Stimulated activated CD4-positive, alpha-beta T cell treated with anti-CD3 and anti-CD28 coated beads, Interleukin-4, amount 100 ng/mL, for 4 hours (primary cell): ENCODE measurements at regions not wholly inside any gene's neighbourhood (a gene's known extent, or its start where the extent isn't known, plus 50 kb on each side); places are given as distances from the start of the nearest gene placed in this dataset.

Experiments used
- DNase-seq, 2 experiments: peaks; one replicate each; pipeline ENCODE4 v3.0.0-alpha.2; 2020

DNA sequence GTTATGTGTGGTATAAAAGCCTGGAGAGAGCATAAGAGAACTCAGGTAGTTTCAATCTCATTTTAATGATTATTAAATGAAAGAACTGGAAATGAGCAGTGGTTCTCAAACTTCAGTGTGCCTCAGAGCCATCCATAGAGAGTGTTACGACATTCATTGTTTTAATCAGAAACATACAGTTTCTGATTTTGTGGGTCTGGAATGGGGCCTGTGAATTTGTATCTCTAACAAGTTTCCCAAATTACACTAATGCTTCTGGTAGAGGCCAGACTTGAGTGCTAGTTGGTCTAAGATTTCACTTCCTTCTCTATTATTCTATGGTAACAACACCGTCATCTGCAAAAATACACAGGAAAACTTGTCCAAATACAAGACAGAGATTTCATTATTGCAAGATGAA is 292.0 kb upstream of the NECTIN3 start:
- DNase-seq, result no peak

DNA sequence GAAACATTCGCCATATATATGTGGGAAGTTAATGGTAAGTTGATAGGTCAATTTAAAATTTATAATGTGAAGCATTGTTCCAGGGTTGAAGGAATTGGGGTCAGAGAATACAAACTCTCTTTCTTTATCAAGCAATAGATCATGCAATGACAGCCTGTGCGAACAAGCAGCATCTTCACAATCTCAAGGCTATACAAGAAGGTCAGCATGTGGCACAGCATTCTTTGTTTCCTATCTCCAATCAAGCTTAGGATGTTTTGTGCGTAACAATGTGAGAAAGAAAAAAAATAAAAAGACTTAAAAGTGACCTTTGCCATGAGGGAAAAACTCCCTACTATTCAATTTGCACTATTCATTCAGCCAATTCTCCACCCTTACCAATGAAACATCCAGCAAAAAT is 288.1 kb upstream of the NECTIN3 start:
- DNase-seq, result no peak

DNA sequence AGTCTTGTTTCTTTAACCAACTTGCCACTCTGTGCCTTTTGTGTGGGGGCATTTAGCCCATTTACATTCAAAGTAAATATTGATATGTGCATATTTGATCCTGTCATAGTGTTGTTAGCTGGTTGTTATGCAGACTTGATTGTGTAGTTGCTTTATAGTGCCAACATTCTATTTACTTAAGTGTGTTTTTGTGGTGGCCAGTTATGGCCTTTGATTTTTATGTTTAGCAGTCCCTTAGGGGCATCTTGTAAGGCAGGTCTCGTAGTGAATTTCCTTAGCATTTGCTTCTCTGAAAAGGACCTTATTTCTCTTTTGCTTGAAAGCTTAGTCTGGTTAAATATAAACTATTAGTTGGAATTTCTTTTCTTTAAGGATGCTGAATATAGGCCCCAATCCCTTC is 282.8 kb upstream of the NECTIN3 start:
- DNase-seq, result no peak

DNA sequence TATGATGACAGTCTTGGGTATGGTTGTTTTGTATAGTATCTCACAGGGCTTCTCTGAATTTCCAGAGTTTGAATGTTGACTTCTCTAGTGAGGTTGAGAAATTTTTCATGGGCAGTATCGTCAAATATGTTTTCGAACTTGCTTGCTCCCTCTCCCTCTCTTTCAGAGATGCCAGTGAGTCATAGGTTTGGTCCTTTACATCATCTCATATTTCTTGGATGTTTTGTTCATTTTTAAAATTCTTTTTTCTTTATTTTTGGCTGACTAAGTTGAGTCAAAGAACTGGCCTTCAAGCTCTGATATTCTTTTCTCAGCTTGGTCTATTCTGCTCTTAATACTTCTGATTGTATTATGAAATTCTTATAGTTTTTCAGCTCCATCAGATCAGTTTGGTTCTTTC is 282.3 kb upstream of the NECTIN3 start:
- DNase-seq, result no peak

DNA sequence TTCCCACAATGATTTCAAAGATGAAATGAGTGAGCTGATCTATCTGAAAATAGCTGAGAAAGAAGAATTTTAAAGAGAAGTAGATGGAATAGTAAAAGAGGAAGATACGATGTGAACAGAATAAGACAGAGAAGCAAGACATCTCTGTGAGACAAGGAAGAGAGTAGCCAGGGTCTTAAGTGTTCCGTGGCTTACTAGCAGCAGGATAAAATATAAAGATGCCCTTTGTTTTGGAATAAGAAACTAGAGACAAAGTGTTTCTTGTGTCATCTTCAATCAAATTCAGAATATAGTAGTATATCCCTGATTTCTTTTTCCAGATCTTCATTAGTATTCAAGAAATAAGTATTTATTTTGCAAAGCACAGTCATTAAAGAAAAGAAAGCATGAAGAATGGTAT is 281.0 kb upstream of the NECTIN3 start:
- DNase-seq, result no peak

DNA sequence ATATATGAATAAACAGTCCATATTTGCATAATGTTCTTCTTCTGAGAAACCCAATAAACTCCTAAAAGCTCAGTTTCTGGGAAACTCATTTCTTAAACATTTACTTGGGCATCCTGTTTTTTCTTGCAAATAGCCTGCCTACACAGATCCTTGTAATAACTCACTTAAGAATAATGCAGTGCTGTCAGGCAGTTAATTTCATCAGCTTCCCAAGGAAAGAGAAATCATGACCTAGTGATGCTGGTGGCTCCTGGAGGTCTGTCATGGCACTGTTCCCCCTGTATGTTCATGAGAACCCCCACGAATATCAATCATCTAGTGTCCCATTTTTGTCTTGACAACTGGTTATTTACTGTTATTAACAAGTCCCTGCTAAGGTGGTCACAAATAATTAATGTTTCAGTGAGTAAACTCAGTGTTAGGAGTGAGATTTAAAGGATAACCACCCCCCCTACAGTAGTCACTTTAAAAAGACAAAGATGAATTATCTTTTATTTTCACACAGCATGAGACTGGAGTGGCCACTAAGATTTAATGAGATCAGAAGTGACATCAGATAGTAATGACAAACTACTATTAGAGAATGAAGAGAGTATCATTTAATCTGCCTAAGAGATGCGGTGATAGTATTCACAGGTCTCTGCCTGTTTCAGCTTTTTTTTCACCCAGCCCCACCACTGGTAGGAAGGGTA is 279.5 kb upstream of the NECTIN3 start:
- DNase-seq, result no peak

DNA sequence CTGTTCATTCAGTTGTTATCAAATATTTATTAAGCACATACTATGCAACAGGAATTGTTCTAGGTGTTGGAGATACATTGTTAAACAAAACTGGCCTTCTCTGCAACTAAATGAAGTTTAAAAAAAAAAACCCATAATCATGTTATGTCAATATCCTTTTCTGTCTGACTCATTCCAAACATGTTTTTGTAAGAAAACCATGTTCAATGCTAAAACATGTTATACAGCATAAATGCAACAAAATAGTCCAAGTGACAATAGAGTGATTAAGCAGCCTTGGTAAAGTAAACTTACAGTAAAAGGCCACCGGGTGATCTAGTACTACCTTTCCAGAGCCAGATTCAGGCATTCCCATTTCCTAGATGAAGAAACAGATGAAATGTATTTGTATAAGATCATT is 278.0 kb upstream of the NECTIN3 start:
- no peak for DNase-seq

DNA sequence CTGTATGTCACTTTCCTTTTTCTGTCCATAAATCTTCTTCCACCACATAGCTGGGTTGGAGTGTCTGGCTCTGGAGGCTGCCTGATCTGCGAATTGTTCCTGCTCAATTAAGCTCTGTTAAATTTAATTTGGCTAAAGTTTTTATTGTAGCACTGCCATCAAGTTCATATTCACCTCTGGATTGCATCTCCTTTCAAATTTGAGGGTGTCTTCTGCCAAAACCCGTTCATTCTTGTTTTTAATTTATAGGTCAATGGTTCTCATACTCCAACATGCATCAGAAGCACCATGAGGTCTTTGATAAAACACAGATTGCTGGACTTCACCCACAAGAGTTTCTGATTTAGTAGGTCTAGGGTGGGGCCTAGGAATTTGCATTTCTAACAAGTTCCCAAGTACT is 276.5 kb upstream of the NECTIN3 start:
- DNase-seq, result no peak

DNA sequence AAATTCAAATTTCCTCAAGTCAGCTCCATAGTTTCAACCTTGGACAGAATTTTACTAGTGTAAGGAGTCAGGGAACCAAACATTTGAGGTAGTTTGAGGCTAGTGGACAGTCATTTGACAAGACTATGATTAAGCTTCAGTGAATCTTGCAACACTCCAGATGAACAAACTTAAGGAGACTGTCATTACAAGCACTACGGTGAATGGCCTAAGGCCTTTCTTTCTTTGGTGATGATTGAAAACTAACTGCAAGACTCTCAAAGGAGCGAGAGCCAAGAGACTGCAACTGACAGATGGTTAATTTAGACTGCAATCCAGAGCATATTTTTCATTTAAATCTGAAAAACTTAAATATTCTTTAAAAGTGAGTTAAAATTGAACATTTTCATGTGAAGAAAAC is 272.3 kb upstream of the NECTIN3 start:
- no peak for DNase-seq

DNA sequence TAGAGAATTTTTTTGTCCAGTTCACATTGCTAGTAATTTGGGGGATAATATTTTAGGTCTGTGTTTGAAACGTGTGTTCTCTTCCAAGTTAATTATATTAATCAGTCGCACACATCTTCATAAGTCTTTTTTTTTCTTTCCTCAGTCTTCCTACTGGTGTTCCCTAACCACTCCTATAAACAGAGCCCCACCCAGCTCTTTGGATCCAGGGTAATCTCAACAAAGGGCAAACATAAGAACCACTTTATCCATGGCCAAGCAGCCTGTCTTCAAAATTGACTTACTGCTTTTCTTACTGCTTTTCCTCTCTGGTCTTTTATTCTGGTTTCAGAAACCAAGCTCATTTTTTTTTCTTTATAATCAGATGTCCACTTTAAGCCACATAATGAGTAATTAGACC is 266.8 kb upstream of the NECTIN3 start:
- no peak for DNase-seq

DNA sequence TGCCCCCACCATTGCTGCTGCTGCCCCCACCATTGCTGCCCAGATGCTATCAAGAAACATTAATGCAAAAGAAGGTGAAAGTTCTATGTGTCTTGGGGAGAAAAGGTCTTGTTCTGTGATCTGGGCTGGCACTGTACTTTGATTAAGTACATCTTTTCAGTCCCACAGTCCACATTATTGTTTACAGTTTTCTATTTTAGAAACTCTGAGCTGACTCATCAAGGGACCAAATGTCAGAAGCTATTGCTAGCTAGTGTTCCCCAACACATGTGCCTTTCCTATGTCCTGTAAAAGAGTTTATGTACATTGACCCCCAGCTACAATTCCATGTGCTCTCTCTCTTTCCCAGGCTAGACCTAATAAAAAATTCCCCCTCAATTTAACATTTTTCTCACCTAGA is 264.7 kb upstream of the NECTIN3 start:
- no peak for DNase-seq

DNA sequence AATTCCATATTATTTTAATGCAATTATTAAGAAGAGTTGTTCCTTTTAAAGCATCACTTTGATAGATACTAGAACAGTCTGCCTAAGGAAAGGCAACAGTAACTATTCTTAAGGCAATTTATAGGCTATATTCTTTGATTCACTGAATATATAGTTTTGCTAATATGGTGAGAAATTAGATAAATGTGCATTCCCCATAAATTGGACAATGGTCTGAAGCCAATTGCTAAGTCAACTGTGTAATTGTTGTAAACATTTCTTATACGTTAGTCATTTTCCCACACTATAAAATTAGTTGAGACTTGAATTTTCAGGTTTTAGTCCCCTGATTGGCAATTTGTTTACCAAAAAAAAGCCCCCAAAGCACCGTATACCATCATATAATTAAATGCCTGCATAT is 263.0 kb upstream of the NECTIN3 start:
- no peak for DNase-seq

DNA sequence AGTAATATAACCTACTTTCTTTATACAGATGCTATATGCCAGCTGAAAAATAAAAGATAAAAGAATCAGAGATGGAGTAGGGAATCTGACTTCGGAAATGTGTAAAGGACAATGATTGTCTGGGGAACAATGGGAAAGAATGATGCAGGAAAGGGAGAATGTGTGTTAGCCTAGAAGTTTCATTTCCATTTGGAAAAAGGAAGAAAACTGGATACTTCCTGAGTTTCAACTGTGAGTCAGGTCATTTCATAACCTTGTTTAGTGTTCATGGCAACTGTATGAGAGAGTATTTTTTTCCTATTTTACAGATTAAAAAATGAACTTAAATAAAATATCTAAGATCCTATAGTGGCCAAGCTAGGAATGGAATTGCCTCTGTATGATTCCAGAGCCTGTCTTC is 261.3 kb upstream of the NECTIN3 start:
- DNase-seq, result no peak

DNA sequence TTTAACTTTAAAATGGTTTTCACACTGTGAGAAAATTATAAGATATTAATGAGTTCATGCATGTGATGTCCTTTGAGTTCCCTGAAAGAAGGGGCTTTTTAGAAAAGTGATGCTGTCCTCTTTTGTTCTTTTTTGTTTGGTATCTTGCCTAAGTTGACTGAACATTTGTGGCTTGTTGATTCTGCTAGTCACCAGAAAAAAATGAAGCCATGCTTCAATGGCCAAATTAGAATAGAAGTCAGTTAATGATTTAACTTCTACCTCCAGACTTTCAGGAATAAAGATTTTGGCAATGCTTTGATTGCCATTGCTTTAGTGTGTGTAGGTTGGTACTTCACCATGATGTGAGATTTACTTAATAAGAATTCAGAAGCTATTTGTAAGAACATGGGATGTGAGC is 260.6 kb upstream of the NECTIN3 start:
- DNase-seq, result no peak

DNA sequence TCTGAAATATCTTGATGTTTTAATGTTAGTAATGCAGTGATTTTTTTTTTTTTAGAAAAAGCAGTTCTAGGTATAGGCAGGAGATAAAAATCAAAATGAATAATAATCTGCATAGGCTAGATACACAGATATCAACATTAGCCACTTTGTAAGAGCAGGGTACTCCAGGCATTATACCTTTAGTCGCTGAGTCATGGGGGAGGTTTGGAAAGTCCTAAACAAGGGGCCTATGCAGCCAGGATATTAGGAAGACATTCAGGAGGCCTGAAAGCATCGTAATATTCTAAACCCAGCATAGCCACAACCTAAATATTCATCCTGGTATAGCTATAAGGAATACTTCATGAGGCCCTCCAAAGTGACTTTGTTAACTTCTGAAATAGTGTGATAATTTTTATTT is 258.1 kb upstream of the NECTIN3 start:
- DNase-seq, result no peak

DNA sequence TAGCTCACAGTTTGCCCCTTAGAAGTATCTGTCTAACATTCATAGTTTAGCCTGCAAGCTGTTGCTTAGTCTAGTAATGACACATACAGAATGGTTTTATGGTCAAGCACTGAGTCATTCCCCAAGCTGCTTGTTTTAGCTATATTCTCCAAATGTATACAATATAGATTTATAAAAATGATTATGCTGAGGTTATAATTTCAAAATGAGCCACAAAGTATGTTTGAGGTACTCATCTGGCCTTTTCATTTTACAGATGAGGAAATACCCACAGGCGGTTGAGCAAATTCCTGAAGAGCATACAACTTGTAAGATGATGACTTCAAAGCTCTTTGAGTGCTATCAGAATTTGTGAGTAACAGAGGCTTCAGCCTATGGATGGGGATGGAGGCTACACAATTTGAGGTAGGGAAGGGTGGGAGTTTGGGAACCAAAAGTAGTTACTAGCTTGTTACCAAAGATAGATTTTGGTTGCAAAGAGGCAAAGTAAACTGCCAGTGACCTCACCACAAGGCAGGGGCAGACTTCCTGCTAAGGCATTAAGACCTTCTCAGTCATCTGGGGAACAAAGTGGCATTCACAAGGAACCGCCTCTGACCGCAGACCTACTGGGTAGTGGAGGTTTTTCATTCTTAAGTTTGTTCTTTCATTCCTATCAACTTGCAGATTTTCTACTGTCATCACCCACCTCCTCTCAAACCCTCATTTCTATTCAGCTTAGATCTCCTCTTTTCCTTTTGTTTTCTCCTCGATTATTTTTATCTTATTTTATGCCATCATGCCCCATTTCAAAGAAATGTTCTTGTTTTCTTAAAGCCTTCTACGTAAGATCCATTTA is 257.2 kb upstream of the NECTIN3 start:
- DNase-seq, result no peak

DNA sequence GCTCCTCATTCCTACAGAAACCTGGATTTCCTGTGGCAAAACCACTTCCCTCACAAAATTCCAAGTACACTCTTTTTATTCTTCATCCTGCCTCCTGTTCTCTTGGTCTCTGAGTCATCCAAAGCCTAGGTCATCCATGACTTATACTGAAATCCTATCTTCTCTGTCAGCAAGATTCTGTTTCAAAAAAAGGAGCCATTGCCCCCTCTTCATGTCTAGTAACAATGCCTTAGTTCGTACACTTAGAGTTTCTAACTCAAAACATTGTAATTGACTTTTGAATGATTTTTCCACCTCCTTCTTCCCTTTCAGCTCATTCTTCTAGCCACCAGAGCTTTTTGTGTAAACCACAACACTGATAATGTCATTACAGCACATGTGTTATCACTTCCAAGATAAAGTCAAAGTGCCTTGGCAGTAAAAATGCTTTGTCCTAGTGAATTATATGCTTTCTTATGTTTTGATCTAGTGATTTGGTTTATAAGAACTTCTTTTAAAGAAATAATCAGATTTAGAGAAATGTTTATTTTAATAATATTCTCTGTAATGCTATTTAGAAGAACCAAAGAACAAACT is 256.5 kb upstream of the NECTIN3 start:
- no peak for DNase-seq

DNA sequence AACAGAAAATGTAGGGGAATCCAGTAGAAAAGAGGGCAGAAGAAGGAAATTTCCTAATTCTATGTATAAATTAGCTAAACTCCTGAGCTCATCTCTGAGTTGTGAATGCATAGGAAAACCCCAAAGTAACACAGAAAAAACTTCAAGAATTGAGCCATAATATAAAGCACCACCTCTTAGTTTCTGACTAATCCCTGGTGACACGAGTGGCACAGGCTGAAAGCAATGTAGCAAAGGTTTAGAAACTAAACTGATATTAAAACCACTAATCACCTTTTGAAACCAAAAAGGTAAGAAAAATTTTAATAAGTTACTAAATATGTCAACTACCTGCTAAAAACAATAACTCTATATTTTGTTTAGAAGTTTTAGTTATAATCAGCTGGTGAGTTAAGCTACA is 255.6 kb upstream of the NECTIN3 start:
- no peak for DNase-seq

DNA sequence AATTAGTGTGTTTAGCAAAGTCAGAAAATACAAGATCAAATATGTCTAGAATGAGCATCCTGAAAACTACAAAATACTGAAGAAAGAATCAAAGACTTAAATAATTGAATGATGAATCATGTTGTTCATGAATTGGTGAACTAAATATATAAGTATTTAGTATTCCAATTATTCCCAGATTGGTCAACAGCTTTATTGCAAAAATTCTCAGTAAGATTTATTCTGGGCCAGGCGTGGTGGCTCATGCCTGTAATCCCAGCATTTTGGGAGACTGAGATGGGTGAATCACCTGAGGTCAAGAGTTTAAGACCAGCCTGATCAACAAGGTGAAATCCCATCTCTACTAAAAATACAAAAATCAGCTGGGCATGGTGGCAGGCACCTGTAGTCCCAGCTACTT is 250.0 kb upstream of the NECTIN3 start:
- DNase-seq, result no peak

DNA sequence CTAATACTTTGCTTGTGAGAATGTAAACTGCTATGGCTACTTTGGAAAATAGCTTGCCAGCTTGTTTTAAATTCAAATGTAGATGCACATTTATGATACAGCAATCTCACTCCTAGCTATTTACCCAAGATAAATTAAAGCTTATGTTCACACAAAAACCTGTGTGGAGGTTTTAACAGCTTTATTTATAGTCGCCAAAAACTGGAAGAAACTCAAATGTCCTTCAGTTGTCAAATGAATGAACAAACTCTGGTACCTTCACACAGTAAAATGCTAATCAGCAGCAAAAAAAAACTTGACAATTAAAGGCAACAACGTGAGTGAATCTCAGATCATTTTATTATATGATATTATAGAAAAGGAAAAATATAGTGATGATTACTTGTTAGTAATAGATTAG is 248.6 kb upstream of the NECTIN3 start:
- DNase-seq, result no peak

DNA sequence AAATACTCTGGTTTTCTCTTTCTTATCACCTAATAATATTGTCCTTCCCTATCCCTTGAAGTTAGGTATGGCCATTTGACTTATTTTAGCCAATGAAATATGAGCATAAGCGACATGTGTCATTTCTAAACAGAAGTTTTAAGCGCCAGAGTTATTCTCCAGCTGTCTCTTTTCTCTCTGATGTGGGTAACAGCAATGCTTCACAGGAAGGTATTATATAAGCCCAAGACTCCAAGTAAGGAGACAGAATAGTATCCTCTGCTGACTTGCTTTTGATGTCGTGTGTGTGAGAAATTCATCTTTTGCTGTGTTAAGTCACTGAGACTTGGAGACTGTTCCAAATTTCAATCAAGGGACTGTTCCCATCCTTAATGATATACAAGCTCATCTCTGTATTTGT is 224.6 kb upstream of the NECTIN3 start:
- no peak for DNase-seq

DNA sequence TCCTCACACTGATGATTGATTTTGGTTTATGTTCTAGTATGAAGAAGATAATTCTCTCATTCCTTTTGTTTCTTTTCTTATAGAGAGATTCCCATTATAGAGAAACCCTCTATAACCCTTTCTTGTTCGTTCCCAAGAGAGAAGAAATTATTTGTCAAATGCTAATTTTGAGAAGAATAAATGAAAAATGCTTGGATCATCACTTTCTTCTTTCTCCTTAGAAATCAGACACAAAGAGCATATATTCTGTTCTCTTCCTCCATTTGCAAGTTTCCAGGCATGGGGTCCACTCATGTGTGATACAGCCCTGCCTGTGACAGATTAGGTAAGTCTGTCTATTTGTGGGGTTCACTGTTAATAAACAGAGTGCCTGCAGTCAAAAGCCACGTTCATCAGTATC is 222.6 kb upstream of the NECTIN3 start:
- DNase-seq, result no peak

DNA sequence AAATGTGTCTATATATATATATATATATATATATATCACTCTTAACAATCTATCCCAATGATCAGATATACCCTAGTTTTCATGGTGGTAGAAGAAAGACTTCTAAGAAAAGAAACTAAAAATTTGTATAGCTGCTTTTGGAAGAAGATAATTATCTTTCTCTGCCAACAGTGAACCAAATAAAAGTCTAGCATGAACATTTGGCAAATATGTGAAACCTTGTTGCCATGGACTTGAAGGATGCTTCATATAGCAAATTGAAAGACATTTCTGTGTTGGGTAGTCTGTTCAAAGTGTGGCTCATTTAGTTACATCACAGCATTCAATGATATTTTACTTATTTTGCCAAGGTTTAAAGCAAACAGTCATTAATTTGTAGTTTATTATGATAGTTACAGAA is 219.9 kb upstream of the NECTIN3 start:
- DNase-seq, result no peak

DNA sequence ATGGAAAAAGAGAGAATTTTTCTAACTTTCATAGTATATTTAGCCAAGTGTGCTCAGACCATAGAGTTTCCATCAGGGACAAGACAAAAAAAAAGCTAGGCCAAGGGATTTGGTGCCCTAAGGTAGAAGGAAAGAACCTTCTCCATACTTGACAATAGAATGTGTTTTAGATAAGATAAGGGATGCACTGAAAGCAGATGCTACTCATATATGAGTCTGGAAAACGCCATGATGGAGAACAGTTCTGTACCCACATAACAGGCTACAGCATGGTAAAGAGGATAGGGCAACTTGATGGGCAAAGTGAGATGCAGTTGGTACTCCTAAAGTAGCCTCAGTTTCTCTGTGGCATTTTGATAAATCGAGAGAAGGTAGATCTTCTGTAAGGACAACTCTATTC is 216.4 kb upstream of the NECTIN3 start:
- DNase-seq, result no peak

DNA sequence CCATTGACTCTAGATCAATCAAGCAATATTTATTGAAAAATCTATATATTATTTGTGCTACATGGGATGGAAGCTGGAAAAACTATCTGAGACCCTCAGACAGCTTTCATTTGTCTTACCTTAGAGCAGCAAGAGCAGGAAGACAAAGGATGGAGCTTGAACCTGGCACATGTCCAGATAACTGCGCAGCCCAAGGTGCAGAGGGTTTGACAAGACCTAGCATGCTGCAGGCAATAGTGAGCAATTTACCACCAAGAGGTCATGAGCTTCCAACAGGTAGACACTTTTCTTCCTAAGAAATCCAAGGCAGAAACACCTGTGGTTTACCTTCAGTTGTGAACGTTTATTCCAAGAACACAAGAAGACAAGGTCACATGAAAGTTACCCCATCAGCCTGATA is 214.7 kb upstream of the NECTIN3 start:
- DNase-seq, result no peak
